MM.1S (cell line): ENCODE measurements at regions not wholly inside any gene's neighbourhood (a gene's known extent, or its start where the extent isn't known, plus 50 kb on each side); places are given as distances from the start of the nearest gene placed in this dataset.

Experiments used
- DNase-seq: peaks from one replicate; pipeline ENCODE4 v3.0.0-alpha.2; 2015
- H2AFZ ChIP-seq: fragments of 300-600 bp; sonication (generic); 2 replicates; pipeline ENCODE4 v1.6.0; 2016; ENCODE audit warnings: antibody characterized with exemption, low read length
- H3F3A ChIP-seq: fragments of 300-600 bp; sonication (generic); 2 replicates; pipeline ENCODE4 v1.6.1; 2016; ENCODE audit warnings: mild to moderate bottlenecking, antibody characterized with exemption, low read length, moderate library complexity, mixed read lengths; ENCODE audit not compliant: insufficient read depth
- H3K27ac ChIP-seq: fragments of 300-600 bp; sonication (generic); 2 replicates; pipeline ENCODE4 v1.5.1; 2016; ENCODE audit warnings: mild to moderate bottlenecking, low read length
- H3K27me3 ChIP-seq: fragments of 300-600 bp; sonication (generic); replicated peaks from 2 replicates; pipeline ENCODE4 v1.6.0; 2016; ENCODE audit warnings: low read length; ENCODE audit not compliant: insufficient read depth
- H3K36me3 ChIP-seq: fragments of 300-600 bp; sonication (generic); replicated peaks from 2 replicates; pipeline ENCODE4 v1.6.1; 2016; ENCODE audit warnings: mild to moderate bottlenecking, low read length, mixed read lengths; ENCODE audit not compliant: insufficient read depth
- H3K4me1 ChIP-seq: fragments of 300-600 bp; sonication (generic); 2 replicates; pipeline ENCODE4 v1.6.1; 2016; ENCODE audit warnings: low read length, mixed read lengths
- H3K4me2 ChIP-seq: fragments of 300-600 bp; sonication (generic); 2 replicates; pipeline ENCODE4 v1.6.0; 2016; ENCODE audit warnings: low read depth, low read length
- H3K4me3 ChIP-seq: fragments of 300-600 bp; sonication (generic); 2 replicates; pipeline ENCODE4 v1.5.1; 2016; ENCODE audit warnings: low read length, mixed read lengths
- H3K79me2 ChIP-seq: fragments of 300-600 bp; sonication (generic); 2 replicates; pipeline ENCODE4 v1.6.1; 2016; ENCODE audit warnings: mixed run types, low read length, mixed read lengths
- H3K9ac ChIP-seq: fragments of 300-600 bp; sonication (generic); 2 replicates; pipeline ENCODE4 v1.6.1; 2016; ENCODE audit warnings: low read length, mixed read lengths
- H3K9me2 ChIP-seq: fragments of 300-600 bp; sonication (generic); replicated peaks from 2 replicates; pipeline ENCODE4 v1.6.1; 2016; ENCODE audit warnings: mild to moderate bottlenecking, low read length, mixed read lengths; ENCODE audit not compliant: insufficient read depth
- H3K9me3 ChIP-seq: fragments of 300-600 bp; sonication (generic); replicated peaks from 2 replicates; pipeline ENCODE4 v1.6.1; 2016; ENCODE audit warnings: mild to moderate bottlenecking, low read length, mixed read lengths; ENCODE audit not compliant: insufficient read depth
- H4K20me1 ChIP-seq: fragments of 300-600 bp; sonication (generic); 2 replicates; pipeline ENCODE4 v1.6.1; 2016; ENCODE audit warnings: mild to moderate bottlenecking, low read length, moderate library complexity, mixed read lengths; ENCODE audit not compliant: insufficient read depth
- EZH2 ChIP-seq: fragments of 300-600 bp; sonication (generic); optimal IDR thresholded peaks from 2 replicates; pipeline ENCODE3; 2017; ENCODE audit warnings: low read depth, mild to moderate bottlenecking, antibody characterized with exemption, low read length, mixed read lengths
- EZH2phosphoT487 ChIP-seq: fragments of 300-600 bp; sonication (generic); IDR thresholded peaks from 2 replicates; pipeline ENCODE4 v1.6.1; 2018; ENCODE audit warnings: antibody characterized with exemption, low read length
- TF ChIP-seq, protein P1 (sequence below): fragments of 300-600 bp; sonication (generic); IDR thresholded peaks from 2 replicates; pipeline ENCODE4 v1.5.1; 2016; ENCODE audit warnings: antibody characterized with exemption, low read length, mixed read lengths

- no peaks in the 10 kb centered on the region for H3K4me1 ChIP-seq
- H4K20me1 ChIP-seq, result no peaks in the 10 kb centered on the region
- H3K9me2 ChIP-seq, result no peaks in the 10 kb centered on the region
- no peak for DNase-seq
- H3K4me2 ChIP-seq, result no peak overlapping the region
- no peak for TF ChIP-seq EZH2
- TF ChIP-seq, protein P1, sequence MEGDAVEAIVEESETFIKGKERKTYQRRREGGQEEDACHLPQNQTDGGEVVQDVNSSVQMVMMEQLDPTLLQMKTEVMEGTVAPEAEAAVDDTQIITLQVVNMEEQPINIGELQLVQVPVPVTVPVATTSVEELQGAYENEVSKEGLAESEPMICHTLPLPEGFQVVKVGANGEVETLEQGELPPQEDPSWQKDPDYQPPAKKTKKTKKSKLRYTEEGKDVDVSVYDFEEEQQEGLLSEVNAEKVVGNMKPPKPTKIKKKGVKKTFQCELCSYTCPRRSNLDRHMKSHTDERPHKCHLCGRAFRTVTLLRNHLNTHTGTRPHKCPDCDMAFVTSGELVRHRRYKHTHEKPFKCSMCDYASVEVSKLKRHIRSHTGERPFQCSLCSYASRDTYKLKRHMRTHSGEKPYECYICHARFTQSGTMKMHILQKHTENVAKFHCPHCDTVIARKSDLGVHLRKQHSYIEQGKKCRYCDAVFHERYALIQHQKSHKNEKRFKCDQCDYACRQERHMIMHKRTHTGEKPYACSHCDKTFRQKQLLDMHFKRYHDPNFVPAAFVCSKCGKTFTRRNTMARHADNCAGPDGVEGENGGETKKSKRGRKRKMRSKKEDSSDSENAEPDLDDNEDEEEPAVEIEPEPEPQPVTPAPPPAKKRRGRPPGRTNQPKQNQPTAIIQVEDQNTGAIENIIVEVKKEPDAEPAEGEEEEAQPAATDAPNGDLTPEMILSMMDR, result no peak
- TF ChIP-seq EZH2phosphoT487, result no peak
- no peaks in the 10 kb centered on the region for H3K9me3 ChIP-seq
- no peaks in the 10 kb centered on the region for H3F3A ChIP-seq
- H3K27me3 ChIP-seq, result no peaks in the 10 kb centered on the region
- H3K79me2 ChIP-seq, result no peaks in the 10 kb centered on the region
- H3K9ac ChIP-seq, result no peak overlapping the region
- H2AFZ ChIP-seq, result no peak overlapping the region
- no peak overlapping the region for H3K4me3 ChIP-seq
- no peaks in the 10 kb centered on the region for H3K36me3 ChIP-seq
- no peak overlapping the region for H3K27ac ChIP-seq
Observed at GRCh38 chr2:147774805-147775204, 70.0 kb upstream of the ACVR2A start.

DNA sequence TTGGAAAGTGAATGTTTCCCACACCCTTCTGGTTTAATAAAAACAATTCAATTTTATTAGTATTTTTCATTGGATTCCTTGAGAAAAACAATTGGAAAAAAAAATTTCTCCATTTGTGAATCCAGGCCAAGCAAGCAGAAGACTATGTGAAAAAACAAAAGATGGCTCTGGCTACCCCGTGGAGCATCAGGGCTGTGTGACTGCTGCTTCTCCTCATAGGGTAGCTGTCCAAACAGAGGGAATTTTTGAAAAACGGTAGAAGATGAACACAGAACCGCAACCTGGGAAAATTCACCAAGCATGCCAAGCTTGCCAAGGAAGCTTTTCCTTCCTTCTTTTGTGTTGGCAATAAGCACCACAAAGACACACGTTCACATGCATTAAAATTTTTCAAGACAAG is 71.3 kb upstream of the ACVR2A start:
- no peaks in the 10 kb centered on the region for H3K4me1 ChIP-seq
- no peak overlapping the region for H3K27ac ChIP-seq
- no peak overlapping the region for H3K4me3 ChIP-seq
- H3K9ac ChIP-seq, result no peak overlapping the region
- TF ChIP-seq EZH2phosphoT487, result no peak
- TF ChIP-seq, protein P1, result no peak
- TF ChIP-seq EZH2, result no peak
- no peak overlapping the region for H3K4me2 ChIP-seq
- H3K36me3 ChIP-seq, result no peaks in the 10 kb centered on the region
- H3K9me3 ChIP-seq, result no peaks in the 10 kb centered on the region
- no peaks in the 10 kb centered on the region for H3K27me3 ChIP-seq
- H2AFZ ChIP-seq, result no peak overlapping the region
- DNase-seq, result no peak
- no peaks in the 10 kb centered on the region for H3K9me2 ChIP-seq
- no peaks in the 10 kb centered on the region for H3F3A ChIP-seq
- H3K79me2 ChIP-seq, result no peaks in the 10 kb centered on the region
- no peaks in the 10 kb centered on the region for H4K20me1 ChIP-seq

DNA sequence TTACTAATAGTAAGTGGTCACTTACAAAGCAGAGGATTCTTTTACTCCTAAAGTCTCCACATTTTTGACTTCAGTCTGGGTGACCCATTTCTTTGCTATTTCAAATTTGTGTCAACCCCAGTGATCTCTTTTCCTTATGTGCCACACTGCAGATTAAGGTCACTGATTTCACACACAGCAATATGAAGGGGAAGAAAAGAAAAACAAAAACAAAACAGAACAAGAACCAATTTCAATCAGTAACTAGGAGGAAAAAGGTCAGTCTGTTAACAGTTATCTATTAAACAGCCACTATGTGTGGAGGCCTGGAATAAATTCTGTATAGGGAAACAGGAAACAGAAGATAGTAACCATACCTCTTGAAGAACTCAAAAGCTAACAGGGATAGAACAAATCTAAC is 72.0 kb upstream of the ACVR2A start:
- TF ChIP-seq EZH2phosphoT487 (no peak), EZH2 (no peak)
- TF ChIP-seq, protein P1, result no peak
- no peak for DNase-seq
- Histone ChIP-seq H3K4me1 (no peaks in the 10 kb centered on the region), H3K9me2 (no peaks in the 10 kb centered on the region), H3K9me3 (no peaks in the 10 kb centered on the region), H3F3A (no peaks in the 10 kb centered on the region), H3K9ac (no peak overlapping the region), H4K20me1 (no peaks in the 10 kb centered on the region), H3K4me2 (no peak overlapping the region), H3K4me3 (no peak overlapping the region), H3K27me3 (no peaks in the 10 kb centered on the region), H3K79me2 (no peaks in the 10 kb centered on the region), H2AFZ (no peak overlapping the region), H3K36me3 (no peaks in the 10 kb centered on the region), H3K27ac (no peak overlapping the region)
